Pons (tissue), 1 donor: ENCODE measurements at regions not wholly inside any gene's neighbourhood (a gene's known extent, or its start where the extent isn't known, plus 50 kb on each side); places are given as distances from the start of the nearest gene placed in this dataset.
A peak's percentile ranks its signal among the peaks of the same experiment; 100 is the strongest.

Experiments used
- DNase-seq: peaks from one replicate; pipeline ENCODE4 v3.0.0-alpha.2; 2016; ENCODE audit warnings: low spot score

DNA sequence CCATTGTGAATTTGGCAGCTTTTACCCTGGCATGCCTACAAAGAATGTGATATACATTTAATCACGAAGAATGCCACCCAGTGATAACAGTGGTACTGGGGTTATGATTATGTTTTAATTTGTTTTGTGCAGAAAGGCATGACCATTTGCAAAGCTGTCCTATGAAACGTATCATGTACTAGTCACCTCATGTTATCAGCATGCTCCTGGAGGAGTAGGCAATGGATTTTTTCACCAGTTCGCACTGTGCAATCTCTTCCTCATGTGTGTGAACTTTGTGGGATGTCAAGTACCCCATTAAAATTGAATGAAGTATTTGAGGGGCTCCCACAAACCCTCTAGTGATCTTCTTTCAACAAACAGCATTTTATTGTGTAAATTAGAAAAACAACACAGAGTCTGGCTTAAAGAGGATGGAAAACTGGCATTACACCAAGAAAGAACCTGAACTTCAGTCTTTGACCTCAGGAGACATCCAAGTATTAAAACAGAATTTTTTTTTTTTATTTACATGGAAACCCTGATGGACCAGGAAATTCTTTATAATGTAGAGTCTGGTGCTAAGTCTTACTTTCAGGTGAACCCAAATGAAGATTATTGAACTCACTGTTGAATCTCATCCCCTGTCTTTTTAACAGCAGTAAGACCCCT, 200.6 kb upstream of the PGRMC2 start:
- no peak for DNase-seq

DNA sequence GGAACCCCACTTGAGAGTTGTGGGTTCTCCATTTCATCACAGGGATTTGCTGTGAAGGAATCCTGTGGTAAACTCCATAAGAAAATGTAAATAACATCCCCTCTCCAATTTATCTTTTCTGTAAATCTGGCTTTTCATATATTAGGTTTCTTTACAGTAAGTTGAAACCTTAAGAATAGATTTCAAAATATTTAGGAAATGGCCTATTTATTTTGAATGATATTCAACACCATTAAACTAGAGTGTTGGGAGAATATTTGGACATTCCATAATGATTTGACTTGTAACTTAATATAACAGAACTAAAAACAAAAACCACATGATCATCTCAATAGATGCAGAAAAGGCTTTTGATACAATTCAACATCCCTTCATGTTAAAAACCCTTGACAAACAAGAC, 197.3 kb upstream of the PGRMC2 start:
- no peak for DNase-seq

DNA sequence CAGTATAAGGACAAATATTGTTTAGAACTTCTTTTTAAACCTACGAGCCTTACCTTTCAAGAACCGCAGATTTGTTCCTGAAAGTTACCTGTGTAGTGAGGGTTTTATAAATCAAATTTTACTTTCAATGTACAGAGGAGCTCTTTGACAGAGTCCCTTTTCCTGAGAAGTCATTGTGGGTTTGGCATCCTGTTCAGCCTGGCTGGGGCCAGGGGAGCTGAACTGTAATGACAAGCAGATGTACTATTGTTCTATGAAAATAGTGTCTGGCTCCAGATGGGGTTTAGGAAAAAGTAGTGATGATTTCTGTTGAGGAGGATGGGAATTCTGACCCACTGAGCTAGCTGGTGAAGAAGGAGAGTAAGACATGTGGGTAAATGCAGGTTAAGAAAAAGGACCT, 196.2 kb upstream of the PGRMC2 start:
- DNase-seq, result no peak

DNA sequence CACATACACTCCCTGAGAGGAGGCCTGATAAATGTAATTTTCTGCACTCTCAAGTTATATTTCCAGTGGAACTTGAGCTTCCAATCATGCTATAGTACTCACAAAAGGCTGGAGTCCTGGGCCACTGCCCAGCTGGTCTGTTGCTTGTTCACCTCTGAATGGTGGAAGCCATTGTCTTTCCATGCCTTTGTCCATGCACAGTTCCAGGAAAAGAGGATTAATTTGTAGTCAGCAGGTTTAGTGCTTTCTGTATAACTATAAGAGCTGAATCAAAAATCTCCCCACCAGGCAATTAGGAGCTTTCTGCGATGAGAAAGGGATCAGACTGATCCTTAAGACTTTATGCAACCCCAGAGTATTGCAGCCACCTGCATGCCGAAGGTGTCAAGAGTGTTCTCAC, 195.4 kb upstream of the PGRMC2 start:
- DNase-seq, result no peak

DNA sequence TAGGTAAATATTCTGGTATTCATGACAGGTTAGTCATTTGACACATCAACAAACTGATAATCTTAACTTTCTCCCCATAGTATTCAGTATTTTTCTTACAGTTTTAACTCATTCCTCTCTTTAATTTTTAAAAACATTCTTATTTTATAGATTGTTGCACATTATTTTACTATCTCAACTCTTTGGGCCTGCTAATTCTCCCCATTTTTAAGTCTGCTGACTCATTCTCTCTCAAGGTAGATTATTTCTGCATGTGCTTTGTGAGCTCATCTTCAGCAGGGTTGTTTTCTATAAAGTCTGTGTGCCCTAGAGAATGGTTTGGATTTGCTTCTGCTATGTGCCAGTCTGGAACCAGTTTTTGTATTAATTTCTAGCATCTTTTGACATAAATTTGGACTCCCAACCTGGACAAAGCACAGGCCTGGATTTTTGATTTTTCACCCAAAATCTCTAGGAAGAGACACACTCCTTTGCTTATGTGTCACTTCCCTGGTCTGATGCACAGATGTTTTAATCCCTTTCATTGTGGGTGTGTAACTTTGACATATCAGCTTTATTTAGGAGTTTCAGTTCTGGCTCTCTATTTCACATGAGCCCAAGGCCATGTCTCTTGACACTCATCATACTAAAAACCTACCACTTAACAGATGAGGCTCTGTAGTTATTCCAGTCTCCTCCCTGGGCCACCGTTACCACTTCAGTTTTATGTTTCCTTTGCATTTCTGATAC, 194.3 kb upstream of the PGRMC2 start:
- DNase-seq, result no peak

DNA sequence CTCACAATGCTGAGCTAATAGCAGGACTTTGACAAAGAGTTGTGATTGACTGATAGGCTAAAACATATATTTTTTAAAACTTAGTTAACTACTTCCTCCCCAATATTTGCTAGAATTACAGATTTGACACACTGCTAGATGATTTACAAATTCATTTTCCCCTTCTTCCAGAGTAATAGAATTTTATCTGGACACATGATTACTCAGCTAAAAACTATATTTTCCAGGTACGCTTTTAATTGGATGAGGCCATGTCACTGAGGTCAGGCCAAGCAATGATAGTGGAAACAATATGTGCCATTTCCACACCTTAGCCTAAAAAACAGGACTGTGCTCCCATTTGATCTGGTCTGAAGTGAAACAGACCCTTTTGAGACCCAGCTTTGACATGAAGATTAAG, 193.3 kb upstream of the PGRMC2 start:
- no peak for DNase-seq

DNA sequence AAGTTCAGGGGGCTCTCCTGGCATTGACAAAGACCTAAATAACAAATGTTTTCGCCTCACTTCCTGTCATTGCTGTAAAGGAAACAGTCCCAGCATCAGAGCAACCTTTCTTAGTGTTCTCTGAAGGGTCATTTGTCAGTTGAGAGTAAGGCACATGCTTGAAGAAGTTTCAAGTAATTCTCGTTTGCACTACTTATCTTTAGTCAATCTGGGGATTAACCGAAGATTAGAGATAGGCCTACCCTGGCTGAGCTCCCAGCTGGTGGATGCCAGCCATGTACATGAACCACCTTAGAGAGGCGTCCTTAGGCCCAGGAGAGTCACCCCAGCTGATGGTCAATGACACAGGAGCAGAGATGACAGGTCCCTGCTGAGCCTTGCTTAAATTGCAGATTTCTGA, 189.9 kb upstream of the PGRMC2 start:
- DNase-seq, result no peak

DNA sequence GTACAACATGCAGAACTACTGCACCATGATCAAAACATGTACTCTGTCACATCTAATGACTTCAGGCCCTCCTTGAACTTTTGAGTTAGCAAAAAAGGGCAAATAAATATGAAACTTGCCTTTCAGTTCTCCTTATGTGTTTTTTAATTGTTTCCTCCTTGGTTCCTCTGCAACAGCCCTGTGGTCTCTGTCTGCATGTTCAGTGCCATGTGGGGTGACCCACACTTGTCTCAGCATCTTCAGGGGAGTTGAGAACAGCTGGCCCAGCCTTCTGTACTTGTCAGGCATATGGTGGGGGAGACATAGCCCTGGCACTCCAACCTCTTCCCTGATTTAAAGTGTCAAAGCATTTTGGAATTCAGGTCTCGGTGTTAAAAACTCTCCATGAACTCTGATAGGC, 188.0 kb upstream of the PGRMC2 start:
- no peak for DNase-seq

DNA sequence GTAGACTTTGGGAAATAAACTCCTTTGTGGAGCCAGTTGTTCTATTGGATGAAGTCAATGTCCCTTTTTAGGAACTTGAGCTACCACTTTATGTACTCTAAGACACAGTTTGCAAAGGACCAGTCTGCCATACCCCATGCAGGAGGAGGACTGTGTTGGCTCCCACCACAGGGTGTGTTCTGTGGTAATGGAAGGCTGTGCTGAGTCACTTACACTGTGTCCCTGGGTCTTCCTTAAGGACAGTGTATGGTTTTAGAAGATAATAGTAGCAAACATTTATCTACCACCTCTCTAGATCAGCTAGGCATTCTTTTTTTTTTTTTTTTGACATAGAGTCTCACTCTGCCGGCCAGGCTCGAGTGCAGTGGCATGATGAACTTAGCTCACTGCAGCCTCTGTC, 184.0 kb upstream of the PGRMC2 start:
- DNase-seq, result no peak

DNA sequence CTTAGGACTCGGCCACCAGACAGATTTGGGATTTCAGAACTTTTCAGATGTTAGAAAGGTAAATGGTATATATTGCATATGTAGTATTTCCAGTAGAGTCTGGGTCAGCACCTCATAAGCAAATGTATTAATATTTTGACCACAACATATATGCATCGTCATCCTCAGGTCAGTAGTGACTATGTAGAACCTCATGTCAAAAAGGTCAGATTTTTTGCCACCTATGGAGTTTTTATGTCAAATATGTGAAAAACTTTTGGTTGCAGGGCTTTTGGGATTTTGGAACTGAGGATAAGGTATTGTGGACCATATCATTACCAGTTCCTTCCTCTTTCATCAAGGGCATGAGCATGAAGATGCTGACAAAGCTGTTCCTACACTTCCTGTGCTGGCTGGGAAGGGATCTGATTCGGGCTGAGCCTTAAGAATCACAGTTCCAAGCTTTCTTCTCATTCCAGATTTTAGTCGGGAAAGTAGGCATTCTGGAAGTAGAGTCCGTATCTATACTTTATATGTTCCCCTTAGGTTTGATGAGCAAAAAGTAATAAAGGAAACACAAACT, 183.0 kb upstream of the PGRMC2 start:
- DNase-seq, result no peak

DNA sequence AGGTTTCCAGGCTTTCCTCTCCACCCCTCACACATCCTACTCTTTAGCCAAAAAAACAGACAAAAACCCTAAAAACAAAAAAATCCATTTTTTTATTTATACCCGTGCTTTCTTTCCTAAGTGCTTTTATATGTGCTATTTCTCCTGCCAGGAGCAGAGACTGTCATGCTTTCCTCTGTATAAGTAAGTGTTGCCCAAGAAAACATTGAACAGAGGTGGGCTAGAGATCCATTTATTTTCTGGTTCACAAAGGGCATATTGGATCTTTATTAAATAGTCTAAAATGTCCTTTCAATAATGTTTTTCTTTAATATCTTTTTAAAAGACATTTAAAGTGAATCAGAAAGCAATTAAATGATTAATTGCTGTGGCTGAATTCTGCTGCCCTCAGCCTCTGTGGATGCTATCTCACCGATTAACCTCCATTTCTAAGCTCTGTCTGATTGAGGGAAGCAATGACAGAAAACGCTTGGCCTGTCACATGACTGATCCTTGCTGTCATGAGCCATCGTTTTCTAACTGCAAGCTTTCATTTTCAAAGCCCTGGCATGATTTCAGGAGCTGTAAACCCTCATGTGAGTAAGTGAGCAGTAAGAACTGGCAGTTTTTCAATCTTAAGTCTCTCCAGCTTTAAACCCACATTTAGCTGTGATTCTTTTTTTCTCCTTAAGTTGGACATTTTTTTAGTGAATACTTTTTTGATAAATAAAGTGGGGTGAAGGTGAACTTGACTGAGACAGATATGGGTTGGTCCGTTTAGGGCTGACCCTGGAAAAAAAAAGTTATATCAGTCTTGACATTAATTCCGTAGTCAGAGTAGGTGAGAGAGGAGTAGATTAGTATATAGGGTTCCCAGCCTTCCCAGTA, 180.7 kb upstream of the PGRMC2 start:
- DNase-seq, result peak; percentile 53

DNA sequence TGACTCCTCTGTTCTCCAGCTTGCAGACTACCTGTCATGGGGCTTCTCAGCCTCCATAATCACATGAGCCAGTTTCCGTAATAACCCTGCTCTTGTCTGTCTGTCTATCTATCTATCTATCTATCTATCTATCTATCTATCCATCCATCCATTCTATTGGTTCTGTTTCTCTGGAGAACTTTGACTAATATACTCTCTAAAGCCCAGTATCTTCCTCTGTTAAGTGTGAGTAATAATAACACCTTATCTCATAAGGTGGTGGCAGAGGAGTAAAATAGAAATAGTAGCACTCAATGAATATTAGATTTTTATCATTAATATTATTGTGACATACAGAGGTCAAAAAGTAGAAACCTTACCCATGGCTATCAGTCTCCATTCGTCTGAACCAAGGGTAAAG, 177.9 kb upstream of the PGRMC2 start:
- DNase-seq, result no peak

DNA sequence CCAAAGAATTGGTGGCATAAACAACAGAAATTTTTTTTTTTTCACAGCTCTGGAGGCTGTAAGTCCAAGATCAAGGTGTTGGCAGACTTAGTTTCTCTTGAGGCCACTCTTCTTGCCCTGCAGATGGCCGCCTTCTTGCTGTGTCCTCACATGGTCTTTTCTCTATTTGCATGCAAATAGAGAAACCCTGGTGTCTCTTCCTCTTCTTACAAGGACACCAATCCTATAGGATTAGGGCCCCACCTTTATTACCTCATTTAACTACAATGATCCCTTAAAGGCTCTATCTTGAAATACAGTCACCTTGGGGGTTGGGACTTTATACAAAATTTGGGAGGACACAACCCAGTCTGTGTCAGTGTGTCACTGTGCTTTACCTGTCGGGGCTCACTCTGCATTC, 175.4 kb upstream of the PGRMC2 start:
- no peak for DNase-seq

DNA sequence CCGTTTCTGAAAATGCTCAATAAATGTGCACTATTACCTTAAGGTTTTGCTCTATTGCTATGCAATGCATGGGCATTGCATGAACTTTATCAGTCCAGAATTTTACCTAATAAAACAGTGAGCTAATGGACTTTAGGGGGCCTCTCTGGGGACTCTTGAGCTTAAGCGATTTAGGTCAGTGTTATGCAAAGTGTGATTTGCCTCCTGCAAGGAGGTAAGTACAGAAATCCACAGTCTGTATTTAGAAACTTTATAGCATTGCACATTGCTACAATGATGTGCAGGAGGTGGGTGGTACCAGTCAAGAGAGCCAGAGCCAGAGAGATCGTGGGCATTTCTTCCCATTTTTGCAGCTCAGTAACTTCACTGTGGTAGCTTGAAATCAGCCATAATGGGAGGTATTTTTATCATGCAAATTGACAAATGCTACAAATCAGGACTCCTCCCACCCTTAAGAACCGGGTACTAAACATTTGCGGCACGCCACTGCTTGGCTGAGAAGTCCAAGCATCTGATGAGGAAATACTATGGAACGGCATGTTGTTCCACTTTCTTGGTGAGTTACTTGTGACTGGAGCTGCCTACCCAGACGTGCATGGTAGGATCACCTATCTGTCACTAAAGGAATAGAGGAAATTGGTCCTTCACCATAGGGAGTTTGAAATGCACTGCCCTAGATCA, 174.6 kb upstream of the PGRMC2 start:
- no peak for DNase-seq

DNA sequence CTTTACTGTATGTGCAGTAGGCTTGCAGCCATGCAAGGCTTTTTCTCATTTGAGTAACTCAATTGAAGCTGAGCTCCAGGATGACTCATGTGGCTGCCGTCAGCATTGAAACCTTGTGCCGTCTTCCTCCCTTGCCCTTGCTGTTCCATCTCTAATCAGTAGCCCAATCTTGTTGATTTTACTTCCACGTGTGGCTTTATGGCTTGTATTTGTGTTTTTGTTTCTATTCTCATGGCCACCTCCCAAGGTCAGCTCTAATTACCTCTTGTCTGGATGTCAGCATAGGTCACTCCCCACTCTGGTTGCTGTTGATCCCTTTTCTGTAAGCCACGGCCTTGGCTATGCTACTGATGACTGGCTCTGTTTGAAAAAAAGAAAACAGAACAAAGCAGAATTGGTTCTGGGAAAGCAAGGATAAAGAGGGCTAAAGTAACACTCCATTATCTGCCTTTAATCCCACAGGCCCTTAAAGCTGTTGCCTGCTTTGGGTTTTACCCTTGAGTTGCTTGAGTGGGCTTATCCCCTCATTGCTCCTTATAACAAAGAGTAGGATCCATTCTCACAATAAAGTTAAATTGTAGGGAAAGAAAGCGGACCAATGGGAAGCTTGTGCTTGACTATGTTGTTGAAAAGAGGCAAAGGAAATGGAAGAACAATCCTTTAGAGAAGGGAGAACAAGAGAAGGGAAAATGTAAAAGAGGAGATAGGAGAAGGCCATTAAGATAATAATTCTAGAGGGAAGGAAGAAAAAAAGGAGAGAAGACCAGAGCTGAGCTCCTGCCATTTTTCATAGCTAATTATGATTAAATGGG, 173.9 kb upstream of the PGRMC2 start:
- no peak for DNase-seq

DNA sequence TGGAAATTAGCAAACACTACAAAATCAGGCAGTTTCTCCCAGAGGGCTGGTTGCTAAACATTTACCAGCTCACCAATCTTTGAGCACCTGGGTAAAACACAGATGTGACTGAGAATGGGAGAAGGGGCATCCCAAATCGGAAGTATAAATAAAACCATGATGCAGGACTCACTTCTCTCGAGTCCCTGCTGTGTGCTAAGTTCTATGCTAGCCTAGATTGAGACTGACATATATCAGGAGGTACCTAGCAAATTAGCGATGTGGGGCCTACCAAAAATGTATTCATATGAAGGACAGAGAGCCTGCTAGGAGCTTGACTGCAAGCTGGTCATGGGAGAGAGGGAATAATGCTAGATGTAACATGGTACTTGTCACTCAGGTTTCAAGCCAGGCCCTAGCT, 171.9 kb upstream of the PGRMC2 start:
- no peak for DNase-seq

DNA sequence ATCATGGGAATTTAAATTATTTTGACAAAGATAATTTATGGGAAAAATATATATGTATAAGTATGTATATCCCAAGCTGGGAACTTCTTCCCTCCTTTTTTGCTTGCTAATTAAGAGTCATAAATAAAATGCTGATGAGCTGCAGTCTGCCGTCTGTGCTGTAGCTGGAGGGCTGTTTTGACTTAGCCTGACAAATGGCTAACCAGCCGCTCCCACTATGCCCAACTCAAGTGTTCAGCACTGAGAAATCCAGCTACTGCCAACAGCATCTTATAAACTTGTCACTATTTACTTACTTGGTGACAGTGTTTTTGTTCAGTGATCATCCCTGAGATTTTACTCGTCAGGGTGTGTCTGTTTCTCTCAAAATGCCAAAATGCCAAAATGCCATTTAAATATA, 171.2 kb upstream of the PGRMC2 start:
- DNase-seq, result no peak

DNA sequence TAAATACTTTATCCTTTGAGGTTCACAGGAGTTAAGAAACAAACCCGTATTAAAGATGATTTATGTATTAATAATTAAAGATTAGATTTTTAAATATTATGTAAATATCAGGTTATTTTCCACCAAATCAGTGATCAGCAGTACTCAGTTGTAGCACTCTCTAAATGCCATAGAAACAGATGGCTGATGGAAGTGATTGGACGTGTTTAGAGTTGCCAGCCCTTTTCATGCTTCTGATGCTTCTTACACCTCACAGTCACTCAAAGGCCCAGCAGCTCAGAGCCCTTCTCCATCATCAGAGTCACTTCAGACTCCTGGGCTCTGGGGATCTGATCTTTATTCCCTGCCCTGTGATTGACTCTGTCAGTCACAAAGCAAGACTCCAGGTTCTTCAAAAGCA, 170.1 kb upstream of the PGRMC2 start:
- DNase-seq, result no peak

DNA sequence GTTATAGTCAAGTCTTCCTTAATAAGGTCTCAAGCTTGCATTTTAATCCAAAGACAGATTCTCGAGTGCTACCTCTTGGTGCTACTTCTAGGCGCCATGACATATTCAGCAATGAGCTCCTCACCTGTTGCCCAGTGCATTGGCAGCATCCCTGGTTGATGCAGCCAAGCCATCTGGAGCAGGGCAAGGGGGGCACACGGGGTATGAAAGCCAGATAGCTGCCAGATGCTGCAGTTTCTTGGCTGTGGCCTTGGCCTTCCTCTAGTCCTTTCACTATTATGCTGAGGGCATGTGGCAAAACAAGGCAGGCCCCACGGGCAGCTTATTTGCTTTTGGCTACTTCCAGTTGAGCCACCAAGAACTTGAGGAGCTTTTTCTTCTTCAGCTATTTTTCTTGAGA, 168.6 kb upstream of the PGRMC2 start:
- peak; percentile 7 for DNase-seq

DNA sequence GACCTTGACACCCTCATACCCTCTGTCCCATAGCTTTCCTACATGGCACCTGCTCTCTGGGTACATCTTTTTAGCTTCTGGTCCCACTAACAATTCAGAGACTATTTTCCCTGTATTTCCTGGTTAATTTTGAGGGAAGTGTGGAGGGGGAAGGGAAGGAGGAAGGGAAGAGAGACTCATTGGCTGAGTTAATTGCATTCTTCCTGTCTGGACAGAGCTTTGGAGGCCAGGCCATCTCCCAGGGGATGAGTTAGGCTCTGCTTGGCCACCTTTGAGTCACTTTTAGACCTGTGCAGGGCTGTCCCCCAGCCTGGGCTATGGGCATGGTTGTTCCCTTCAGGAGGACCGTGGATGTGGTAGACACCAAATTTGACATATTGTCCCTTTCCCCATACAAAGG, 167.9 kb upstream of the PGRMC2 start:
- DNase-seq, result no peak

DNA sequence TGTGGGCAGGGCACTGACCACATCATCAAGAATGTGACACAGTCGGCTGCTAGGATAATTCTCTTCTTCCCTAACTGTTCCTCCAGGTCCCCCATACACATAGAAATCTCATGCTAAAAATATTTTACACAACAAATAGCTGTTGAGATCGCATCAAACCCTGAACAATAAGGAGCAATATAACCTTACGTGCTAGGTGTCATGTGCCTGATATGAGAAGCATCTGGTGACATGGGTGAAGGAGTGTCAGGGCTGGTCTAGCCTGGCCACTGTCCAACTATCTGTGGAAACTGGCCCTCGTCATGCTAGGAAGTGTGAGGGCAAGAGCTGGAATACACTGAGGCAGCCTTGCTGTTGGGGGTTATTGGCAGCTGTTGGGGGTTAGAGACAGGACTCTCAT, 167.3 kb upstream of the PGRMC2 start:
- no peak for DNase-seq
